GM19468 (cell line): ENCODE measurements at regions not wholly inside any gene's neighbourhood (a gene's known extent, or its start where the extent isn't known, plus 50 kb on each side); places are given as distances from the start of the nearest gene placed in this dataset.

Source experiments
- ATAC-seq: cut with Tn5 transposase; IDR thresholded peaks from one replicate; pipeline ENCODE4 v1.9.1; 2021; ENCODE audit warnings: mild to moderate bottlenecking, moderate library complexity, moderate number of reproducible peaks; ENCODE audit not compliant: unreplicated experiment; ENCODE audit errors: extremely low read depth

DNA sequence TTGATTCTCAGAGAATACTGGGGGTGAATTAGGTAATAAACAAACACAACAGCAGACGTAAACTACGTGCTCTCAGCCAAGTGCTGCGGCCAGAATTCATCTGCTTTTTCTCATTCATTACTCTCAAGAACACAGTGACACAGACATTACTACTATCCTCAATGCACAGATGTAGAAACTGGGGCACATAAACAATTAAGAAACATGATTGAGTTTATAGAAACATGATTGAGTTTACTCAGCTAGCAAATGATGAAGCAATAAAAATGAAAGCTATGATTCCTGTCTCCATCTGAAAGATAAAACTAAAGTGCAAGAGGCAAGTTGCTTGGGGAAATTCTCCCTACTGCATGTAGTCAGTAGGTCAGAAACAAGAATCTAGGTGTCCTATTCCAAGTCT is 140.5 kb downstream of the IFI44 start:
- ATAC-seq: no peak

DNA sequence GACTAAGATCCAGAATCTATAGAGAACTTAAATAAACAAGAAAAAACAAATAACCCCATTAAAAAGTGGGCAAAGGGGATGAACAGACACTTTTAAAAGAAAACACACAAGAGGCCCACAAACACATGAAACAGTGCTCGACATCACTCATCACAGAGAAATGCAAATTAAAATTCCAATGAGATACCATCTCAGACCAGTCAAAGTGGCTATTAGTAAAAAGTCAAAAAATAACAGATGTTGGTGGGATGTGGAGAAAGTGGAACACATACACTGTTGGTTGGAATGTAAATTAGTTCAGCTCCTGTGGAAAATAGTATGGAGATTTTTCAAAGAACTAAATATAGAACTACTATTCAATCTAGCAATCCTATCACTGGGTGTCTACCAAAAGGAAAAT is 143.1 kb downstream of the IFI44 start:
- ATAC-seq: no peak

DNA sequence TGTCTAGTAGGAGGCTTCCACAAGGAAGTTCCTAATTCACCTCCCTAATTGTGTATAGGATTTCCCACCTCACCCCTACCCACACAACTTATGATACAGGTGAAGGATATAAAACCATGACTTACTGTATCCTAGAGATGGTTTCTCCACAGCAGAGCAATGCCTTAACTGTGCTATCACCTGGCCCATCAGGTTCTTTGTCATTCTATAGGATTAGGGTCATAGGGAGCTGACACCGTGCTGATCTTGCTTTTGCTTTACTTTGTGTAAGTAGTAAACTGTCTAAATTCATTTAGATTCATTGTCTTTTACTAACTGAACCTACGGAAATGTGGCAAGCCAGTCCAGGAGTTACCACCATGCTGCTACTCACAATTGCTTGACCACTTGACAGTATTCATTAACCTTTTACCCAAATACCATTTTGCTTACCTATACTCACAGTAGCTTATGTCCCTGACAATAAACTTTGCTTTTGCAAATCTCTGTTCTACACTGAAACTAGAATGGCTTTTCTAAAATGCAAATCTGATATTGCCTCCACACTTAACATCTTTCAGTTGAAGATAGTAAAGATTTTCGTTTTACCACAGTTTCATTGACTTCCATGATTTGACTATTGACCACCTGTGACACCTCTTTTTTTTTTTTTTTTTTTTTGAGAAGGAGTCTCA is 147.6 kb downstream of the IFI44 start:
- ATAC-seq: peak; percentile 84

DNA sequence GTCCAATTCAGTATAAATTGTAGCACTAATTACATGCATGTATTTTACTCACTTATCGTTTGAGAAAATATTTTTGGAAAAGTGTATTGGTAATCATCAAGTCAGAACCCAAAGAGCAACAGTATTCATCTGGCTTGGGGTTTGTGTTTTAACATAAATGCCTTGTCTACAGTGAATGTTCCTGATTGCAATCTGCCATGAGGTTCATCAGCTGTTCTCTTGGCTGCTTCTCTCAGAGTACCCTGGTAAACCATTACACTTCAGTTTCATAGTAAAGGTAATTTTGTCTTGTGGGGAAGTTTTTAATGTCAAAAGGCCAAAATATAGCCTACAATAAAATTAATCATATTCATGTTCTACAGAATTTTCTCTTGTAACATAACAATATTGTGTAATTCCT is 150.3 kb downstream of the IFI44 start:
- ATAC-seq: no peak

DNA sequence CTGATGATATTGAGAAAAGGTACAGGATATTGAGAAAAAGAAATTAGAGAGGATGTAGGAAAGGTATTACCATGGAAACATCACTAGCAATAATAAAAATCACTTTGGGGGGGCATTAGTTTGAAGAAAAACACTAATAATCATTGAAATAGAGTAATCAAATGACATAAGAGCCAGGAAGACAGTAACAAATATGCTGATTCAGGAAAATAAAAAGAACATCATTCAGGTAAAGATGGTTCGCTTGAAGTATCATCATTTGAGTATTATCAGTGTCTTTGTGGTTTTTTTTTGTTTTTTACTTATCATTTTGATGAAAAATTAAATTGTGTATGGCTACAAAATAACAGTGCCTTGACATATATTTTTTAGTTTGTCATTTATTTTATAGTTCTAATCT is 164.5 kb downstream of the IFI44 start:
- ATAC-seq: no peak

DNA sequence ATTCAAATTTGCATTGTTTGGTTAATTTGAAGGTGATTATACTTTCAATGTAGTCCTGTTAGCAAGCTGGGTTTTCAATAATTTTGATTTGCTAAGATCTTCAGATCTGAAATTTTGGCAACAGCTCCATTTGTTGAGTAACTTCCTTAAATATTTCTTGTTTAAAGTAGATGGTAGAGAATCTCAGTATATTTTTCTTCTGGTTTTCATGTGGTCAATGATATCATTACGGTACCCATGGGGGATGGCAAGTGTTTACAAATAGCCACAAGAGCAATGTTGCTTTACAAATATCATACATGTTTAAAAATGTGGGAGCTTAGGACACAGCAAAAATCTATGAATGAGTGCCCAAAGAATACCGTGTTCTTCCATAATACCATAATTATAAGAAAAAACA is 175.9 kb downstream of the IFI44 start:
- ATAC-seq: no peak

DNA sequence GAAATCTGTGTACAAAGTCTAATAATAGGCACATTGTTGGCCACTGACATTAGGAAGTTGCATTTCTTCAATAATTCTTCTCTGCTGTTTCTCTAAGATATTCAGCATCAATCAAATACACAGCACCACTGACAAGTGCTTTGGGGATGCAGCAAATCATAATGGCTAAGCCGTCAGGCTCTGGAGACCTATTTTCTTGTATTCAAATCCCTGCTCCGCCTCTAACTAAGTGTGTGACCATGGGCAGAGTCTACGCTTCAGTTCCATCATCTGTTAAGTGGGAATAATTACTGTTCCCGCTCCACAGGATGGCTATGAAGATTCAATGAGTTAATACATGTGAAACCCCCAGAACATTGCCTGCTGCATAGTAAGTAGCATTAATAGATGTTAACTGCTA is 176.9 kb downstream of the ADGRL4 start:
- no peak for ATAC-seq

- ATAC-seq: no peak
These were observed 176.2 kb downstream of the ADGRL4 start for GRCh38 chr1:78830321-78830720.

DNA sequence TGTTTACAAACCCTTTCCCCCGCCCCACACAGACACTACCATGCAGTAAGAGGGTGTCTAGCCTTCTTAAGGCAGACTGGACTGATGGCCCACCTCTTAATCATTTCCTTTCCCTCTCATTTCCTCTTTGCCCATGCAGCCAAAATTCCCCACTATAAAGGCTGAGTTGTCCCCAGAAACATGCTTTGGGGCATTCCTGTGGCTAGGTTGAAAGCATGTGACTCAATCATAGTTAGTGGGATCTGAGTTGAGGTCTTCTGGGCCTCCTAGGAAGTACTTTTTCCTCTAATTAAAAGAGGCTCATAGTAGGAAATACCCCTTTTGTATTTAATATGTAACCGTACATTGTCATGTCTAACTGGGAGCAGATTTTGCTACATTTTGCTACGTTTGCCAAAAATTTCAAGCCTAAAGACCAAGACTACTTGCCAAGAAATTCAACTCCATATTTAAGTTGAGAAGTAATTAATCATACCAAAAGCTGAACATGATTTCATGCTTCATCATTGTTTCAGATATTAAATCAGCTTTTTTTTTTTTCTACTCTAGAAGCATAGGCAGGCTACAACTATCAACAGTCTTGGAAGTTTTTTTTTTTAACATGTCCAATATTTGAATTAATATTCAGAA is 174.7 kb downstream of the ADGRL4 start:
- no peak for ATAC-seq

DNA sequence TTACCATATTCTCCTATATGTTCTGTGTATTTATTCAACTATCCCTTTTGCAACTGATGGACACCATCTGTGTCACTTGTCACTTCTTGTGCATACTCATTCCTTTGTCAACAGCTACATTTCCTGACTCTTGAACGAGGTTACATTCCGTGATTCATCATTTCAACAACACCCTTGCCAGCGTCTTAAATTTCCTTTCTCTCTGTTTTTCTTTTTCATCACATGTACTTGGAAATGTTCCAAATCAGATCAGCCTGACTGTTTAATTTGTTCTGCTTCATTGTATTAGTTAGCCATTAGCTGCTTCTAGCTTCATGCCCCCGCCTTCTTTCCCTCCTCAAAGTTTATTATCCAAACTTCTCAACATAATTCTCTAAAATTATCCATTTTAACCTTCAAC is 173.0 kb downstream of the ADGRL4 start:
- ATAC-seq: no peak

DNA sequence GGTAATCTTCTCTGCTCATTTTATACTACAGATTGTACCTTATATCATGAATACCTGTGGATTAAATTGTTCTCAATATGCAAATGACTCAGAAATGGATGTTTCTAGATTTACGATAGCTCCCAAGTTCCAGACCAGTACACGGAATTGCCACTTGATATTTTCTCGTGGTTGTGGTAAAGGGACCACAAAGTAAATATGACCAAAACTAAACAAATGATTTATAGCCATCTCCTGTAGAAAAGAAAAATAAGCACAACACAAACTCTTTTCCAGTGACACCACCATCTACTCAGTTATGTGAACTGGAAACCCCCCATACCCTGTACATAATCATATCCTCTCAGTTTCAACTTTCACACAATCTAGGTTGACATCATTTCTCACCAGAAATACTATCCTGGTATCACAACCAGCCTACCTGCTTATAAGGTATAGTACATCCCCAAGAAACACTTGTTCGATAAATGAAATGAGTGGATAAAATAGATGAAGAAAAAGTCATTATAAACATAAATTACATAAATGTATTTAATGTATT is 172.3 kb downstream of the ADGRL4 start:
- ATAC-seq: no peak

DNA sequence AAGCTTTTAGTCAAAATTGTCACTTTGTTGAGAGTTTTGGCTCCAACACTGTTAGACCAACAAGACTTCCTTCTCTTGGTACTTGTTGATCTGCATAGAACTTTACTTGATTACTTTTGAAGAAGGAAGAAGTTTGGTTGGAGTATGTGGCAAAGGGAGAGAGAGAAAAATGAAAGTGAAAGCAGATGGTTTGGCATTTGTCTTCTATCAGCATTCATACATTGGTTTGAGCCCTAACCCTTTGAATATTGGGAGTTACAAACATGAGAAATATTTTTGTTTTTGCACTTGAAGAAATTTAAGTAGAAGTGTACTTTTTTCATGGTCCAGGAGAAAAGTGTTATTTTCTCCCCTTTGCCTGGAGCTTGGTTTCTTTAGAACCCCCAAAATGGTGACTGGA is 169.8 kb downstream of the ADGRL4 start:
- no peak for ATAC-seq

GRCh38 chr1:78839704-78840277 is 166.7 kb downstream of the ADGRL4 start:
- ATAC-seq: peak; percentile 56
